Esophagus squamous epithelium (tissue), 4 donors: ENCODE measurements at regions not wholly inside any gene's neighbourhood (a gene's known extent, or its start where the extent isn't known, plus 50 kb on each side); places are given as distances from the start of the nearest gene placed in this dataset.

Source experiments
- CTCF ChIP-seq, 6 experiments: fragments of 450-650 bp in 4 of 6; fragments of 200-600 bp in 2 of 6; sonication (generic) in 2 of 6; IDR thresholded peaks; one replicate each; pipeline ENCODE4 v1.5.1; 2016 to 2019; ENCODE audit warnings: antibody characterized with exemption in 6 of 6, mild to moderate bottlenecking in 4 of 6, moderate library complexity in 4 of 6
- POLR2A ChIP-seq, 4 donors: fragments of 450-650 bp; IDR thresholded peaks; one replicate each; pipeline ENCODE4 v1.6.1; 2017; ENCODE audit warnings: antibody characterized with exemption in 4 of 4, mild to moderate bottlenecking in 4 of 4, moderate library complexity in 3 of 4

- TF ChIP-seq CTCF (IDR thresholded peaks at IDR 0.05) (no peak), POLR2A (IDR thresholded peaks at IDR 0.05) (no peak)
Observed at GRCh38 chr6:14722704-14723103, 523.2 kb upstream of the JARID2 start.
